ENCODE measurements at regions not wholly inside any gene's neighbourhood (a gene's known extent, or its start where the extent isn't known, plus 50 kb on each side); places are given as distances from the start of the nearest gene placed in this dataset.

DNA sequence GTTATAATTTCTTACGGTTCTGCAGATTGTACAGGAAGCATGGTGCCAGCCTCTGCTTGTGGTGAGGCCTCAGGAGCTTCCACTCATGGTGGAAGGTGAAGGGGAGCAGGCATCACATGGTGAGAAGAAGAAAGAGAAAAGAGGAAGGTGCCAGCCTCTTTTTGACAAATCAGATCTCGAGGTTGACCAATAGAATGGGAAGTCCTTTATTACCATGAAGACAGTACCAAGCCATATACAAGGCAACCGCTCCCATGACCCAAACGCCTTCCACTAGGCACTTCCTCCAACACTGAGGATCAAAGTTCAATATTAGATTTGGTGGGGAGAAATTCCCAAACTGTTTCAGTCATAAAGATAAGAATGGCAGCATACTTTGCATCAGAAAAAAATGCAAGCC lies 502.8 kb downstream of the GLRX3 start:
- no peak for DNase-seq

DNA sequence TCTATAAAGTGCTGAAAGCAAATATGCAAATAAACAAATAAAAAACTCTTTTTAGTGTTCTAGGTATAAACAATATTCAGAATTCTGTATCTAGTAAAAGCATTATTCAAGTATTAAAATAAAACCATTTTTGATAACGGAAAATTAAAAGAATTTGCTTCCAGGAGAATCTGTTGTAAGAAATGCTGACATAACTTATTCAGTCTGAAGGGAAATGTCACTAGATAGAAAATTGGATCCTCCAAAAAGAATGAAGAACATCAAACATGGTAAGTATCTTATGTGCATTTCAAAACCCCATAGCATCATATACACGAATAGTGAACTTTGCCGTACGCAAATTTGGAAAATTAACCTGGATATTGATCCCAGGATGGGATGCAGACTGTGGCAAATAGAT lies 506.7 kb downstream of the GLRX3 start:
- DNase-seq, result no peak

DNA sequence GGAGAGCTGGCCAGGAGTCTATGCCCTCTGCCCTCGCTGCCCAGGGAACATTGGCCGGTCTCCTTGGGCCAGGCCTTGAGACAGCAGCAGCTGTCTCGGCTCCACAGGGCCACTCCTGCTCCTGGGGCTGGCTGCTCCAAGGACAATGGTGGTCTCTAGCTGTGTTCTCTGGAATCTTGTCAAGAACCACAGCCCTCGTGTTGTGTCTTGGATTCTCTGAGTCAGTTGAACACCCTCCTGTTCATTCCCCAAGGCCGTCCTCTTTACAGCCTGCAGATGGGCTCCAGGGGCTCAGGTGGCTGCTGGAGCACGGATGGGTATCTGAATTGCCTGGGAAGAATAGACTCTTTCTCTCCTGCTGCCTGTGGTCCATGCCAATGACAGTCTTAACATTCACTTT lies 511.1 kb downstream of the GLRX3 start:
- DNase-seq, result no peak

DNA sequence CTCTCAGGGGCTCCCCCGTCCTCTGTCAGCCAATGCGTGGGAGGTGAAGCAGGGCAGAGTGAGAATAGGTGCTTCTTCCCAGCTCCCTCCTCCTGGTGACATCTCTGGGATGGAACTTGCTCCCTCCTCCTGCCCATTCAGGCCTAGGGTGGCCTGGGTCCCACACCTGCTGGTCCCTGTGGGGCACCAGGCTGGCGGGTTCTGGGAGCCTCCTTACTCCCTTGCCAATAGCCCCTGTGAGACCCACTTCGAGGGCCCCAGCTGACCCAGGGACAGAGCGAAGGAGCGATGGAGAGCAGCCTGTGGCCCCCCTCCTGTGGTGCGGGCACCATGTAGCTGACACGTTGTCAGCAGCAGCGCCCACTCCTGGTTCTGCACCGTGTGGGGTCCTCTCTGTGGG lies 512.6 kb downstream of the GLRX3 start:
- DNase-seq, result no peak

DNA sequence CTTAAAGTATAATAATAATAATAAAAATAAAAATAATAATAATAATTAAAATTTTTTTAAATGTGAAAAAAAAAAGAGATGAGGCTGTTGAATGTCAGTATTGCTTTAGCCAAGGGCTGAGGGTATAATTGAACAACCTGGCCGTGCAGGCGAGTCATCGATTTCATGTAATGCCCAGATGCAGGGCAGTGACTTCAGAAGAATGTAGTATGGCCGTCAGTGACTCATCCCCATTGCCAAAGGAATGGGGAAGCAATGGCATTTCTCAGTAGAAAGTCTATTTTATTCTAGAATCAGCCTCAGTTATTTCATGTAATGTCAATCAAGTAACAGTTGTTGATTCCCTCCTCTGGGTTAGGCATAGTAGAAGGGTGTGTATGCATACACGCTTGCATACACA lies 516.4 kb downstream of the GLRX3 start:
- DNase-seq, result no peak

DNA sequence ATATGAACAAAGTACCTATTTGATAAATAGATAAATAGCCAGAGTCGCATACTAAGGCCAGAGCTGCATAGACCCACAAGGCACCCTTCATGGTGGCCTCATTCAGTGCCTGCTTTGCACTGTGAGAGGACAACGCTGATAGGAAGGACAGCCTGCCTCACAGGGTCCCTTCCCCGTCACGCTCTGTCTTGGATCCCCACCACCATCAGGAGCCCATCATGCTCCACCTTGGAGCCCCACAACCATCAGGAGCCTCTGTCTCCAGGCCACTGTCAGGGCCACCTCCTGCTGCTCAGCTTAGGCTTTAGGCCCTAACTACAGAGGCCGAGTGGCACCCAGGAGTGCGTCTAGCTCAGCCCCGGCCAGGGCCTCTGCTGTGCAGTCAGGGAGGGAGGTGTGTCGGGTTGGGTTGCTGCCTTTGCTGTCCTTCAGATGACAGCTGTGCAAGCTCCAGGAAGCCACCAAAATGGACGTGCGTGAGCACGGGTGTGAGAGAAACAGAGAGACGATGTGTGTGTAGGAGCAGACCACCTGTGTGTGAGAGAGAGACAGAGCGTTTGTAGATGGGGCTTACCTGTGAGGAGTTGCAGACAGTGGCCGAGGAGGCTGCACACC lies 516.9 kb downstream of the GLRX3 start:
- DNase-seq, result no peak

DNA sequence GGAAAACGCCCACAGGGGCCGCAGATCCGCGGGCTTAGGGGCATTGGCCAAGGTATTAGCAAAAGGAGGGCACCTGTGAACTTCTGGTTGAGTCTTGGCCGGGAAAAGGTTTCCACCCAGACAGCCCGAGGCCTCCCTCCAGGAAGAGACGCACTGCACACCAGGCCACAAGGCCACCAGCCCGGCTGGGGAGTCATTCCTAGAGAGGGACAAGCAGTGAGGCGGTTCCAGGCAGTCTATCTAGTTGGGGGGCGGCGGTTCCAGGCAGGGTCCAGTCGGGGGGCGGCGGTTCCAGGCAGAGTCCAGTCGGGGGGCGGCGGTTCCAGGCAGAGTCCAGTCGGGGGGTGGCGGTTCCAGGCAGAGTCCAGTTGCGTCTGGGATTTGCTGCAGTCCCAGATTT lies 518.5 kb downstream of the GLRX3 start:
- no peak for DNase-seq

DNA sequence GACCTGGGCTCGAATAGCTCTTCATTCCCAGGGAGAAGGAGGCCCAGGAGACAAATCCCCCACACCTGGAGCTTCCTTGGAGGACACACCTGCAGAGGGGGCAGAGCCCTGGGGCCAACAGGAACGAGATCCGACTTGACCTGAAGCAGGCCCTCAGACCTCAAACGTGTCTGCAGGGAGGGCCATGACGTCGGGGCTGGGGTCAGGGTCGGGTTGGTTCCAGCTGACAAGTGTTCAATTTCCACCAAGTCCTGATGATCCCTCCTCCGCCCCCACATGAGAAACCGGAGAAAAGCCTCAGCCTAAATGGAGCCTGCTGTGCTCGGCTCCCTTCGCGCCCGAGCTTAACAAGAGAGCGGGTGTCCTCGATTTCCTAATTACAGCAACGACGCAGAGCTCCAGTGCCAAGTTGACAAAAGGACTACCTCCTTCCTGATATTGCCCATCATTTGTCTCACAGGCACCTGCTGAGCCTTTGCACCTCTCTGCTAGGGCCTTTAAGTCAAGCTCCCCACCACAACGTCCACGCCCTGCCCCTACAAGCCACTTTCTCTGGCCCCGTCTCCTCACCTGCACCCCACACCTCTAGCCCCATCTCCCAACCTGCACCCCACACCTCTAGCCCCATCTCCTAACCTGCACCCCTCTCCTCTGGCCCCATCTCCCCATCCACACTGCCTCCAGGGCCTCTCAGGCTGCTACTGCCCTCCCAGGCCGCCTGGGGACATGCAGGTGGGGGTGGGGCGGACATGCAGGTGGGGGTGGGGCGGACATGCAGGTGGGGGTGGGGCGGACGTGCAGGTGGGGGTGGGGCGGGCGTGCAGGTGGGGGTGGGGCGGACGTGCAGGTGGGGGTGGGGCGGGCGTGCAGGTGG lies 519.4 kb downstream of the GLRX3 start:
- DNase-seq, result no peak

DNA sequence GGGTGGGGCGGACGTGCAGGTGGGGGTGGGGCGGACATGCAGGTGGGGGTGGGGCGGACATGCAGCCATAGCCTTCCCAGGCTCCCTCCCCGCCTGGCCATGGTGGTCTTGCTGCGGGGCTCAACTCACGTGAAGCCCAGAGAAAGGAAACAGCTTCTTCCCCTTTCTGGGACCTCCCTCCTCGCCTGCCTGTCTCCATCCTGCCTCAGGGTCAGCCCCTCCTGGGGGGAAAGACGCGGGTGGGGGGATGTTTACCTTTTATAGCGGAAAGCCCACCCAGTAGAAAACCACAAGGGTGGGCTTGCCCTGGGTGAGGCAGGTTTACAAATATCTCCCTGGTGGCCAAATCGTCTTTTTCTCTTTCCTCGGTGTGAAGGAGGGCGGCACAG lies 520.0 kb downstream of the GLRX3 start:
- no peak for DNase-seq

DNA sequence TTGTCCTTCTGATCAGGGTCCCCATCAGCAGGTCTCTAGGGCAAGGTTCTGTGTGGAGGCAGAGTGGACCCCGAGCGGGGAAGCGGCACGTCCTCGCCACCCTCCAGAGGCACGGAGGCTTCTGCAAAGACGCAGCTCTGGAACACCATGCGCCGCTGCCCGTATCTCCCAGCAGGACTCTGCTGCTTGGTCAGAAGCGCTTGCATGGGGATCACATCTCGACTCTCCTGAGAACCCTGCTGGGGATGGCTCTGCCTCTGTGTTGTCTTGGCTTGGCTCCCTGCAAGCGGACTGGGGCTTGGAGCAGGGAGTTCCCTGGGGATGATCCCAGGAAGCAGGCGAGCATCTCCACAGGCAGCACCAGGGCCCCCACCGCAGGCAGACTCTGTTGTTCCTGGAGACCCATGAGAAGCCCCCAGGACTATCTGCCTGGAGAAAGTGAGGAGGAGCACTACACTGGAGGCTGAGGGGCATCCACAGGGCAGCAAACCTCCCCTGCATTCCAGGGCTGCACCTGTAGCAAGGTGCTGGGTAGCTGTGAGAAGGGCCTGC lies 520.5 kb downstream of the GLRX3 start:
- DNase-seq, result no peak

DNA sequence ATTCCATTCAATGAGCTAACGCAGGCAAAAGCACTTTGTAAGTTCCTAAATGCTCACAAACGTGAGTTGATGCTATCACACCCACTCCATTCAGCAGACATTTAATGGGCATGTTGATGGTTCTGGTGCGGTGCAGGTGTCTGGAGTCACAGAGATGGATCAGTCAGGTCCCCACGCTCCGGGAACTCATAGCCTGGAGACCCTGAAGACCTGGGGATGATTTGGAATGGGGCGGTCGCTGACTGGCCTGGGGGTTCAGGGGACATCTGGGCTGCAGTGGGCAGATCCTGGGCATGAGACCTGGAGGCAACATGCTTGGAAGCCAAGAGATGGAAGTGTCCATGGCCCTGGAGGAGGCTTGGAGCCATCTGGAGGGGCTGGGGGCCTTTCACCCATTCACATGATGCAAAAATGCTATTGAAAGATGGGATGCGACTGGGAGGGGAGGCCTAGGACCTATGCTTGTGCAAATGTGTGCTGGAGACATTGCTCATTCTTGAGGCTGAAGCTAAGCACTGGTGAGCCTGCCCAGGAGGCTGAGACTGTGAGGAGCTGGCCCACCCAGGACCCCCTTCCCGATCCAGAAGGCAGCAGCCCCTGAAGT lies 522.6 kb downstream of the GLRX3 start:
- no peak for DNase-seq

DNA sequence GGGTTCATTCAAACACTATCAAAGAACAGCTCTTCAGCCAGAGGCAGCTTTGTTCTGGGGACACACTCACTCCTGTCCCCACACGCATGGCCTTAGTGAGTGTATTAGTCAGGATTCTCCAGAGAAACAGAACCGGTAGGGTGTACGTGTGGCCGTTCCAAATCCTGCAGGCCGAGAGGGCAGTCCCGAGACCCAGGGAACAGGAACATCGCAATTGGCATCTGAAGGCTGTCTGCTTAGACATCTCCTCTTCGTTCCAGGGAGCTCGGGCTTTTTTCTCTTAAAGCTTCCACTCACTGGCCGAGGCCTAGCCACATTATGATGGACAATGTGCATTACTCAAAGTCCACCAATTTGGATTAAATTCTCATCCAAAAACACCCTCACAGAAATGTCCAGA lies 523.3 kb downstream of the GLRX3 start:
- no peak for DNase-seq

DNA sequence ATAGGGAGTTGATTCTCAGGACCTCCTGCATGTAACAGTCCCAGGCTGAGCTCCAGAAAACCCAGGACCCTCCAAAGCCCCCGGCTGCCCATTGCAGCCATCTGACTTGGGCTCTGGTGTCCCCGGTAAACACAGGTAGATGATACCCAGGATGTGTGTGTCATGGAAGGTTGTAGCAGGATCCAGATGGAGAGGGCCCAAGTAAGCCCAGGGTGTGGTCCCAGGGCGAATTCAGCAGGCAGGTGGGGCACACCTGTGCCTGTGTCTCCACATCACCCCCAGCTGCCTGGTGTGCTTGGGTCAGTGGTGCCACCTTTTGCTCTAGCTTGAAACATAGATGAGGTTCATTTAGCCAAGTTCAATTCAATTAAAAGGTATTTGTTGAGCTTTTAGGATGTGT lies 524.1 kb downstream of the GLRX3 start:
- no peak for DNase-seq

DNA sequence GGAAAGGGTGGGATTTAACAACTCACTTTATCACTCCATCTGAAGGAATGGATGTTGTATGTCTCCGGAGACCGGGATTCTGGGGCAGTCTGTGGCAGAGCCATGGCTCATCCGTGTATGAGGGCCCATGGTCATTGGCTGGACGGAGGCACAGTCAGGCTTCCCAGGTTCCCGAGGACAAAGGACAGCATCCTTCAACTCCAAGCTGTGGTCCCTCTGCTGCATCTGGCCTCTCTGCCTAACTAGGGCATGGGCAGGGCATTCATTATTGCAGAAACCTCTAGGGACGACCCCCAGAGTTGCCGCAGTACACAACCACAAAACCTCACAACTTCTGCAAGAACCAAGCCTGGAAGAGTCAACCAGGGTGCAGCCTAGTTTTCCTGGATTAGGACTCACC lies 525.2 kb downstream of the GLRX3 start:
- DNase-seq, result no peak

DNA sequence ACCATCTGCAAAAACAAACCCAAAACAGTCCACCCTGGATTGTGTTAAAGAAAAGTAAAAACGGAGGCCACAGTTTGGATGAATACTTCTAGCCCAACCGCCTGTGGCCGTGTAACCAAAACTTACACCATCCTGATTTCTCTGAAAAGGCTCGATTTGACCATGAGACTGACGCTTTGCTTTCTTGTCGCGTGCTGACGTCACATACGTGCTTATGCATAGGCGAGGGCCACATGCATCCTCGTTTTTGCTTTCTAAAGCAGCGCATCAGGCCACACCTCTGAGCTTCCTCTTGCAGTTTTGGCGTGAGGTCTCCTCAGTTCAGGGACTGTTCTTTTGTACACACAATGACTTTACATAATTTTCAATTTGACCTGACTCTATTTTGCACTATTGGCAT lies 526.6 kb downstream of the GLRX3 start:
- DNase-seq, result no peak

DNA sequence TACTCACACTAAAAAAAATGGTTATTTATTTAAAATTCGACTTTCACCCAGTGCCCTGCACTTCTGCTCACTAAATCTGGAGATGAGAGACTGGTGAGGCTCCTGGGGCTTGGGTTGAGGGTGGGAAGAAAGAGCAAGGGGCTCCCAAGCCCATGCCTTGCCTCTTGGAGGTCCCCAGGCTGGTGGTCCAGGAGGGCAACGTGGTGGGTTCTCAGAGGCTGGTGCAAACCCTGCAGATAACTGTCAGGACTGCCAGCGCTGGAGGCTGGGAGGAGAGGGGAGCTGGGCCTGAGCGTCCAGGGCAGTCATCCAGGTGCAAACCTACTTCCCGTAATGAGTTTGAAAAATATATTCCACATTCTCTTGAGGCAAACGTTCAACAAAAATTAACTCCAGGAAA lies 528.3 kb downstream of the GLRX3 start:
- DNase-seq, result no peak

DNA sequence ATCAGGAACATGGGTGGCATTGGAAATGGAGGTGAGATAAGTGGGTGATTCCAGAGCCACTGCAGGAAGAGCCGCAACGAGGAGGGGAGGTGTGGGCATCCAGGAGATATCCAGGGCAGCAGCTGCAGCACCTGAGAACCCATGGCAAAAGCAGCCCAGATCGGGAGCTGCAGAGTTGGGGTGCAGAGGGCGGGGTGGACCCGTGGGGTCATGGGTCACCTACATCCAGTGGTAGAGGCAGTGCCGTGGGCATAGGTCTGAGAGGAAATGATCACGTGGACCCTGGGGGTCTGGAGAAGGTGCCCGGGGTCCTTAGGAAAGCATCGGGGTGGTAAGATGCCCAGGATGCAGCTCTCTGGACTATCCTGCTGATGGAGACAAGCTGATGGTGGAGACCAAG lies 530.0 kb downstream of the GLRX3 start:
- DNase-seq, result no peak

DNA sequence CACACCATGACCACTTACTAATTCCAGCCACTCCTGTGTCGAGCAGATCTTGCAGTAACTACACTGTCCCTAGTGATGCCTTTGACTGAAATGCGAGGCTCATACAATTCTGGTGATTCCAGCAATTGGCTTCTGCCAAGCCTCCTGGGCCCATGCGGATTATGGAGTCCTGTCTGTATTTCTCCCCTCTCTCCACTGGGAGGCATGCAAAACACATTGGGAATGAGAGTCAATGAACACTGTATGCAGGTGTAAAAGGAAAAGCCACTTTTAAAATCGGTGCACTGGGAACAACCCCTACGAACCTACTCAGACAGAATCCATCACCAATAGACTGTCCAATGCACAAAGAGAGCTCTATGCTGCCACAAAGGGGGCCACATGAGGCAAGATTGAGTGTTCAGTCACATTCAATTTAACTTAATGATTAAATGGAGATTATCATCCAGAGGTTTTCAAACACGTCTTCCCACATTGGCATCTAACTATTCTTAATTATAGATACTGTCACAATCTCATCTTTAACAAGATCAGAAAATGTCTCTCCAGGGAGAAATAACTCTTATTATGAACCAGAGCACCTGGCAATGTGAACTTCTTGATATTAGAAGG lies 550.6 kb downstream of the GLRX3 start:
- DNase-seq, result no peak

DNA sequence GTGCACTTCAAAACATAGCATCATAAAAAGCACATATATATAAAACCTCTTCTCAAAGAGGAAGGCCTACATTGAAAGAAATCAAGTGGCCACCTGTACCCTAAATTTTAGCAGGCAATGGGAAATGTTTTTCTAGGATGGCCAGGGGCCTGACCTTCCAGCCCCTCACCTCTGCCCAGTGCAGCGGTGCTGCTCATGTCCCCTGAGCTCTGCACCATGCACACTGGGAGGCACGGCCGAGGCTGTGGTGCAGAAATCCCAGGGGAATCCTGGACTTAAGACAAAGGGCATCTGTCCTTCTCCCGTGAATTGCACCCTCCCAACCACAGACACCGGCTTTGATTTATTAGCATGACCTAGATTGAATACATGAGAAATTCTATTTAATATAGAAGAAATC lies 551.4 kb downstream of the GLRX3 start:
- DNase-seq, result no peak

DNA sequence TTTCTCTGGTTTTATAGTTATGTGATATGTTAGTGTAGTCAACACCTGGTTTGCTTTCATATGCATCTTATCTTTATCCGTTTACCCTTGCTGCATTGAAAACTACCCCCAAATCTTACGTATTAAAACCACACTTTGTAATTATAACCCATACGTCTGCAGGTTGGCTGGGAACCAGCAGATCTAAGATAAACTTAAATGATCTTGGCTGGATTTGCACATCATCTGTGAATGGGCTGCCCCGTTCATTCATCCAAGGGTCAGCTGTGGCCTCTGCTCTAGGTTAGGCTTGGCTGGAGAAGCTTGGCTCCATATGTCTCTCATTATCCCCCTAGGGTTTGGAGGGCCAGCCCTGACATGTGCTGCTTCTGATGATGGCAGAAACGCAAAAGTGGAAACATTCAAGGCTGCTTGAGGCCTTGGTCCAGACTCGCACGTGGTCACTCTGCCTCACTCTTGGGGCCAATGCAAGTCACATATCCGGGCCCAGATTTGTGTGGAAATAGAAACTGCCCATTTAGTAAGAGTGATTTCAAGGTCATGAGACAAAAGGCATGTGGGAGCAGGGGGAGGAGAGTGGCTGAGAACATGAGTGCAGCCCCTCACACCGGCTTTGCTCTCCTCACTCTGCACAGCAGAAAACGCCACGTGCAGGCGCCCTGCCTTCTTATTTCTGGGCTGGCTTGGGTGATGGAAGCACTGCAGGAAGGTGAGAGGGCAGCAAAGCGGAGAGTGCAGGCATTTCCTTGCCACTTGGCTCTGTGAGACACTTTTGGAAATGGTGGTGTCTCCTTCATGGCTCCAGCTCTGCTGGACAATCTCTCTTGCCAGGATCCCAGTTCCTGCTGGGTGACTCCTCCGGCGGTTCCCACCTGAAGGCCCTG lies 553.8 kb downstream of the GLRX3 start:
- no peak for DNase-seq

DNA sequence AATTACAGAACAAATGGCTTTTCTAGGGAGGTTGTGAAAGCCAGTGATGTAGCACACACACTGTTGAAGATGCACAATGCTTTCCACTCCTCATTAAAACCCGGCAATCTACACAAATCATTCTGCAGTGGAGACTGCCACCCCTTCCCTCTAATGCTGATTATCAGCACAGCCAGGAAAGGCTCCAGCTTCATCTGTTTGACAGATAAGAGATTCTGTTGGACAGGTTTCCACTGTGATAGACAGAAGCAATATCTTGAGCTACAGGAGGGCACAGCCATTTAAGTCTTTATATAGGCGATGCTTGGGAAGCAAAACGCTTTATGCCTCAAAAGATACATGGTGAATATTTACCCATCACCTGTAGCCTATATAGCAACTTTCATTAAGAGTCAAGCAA lies 555.6 kb downstream of the GLRX3 start:
- no peak for DNase-seq

DNA sequence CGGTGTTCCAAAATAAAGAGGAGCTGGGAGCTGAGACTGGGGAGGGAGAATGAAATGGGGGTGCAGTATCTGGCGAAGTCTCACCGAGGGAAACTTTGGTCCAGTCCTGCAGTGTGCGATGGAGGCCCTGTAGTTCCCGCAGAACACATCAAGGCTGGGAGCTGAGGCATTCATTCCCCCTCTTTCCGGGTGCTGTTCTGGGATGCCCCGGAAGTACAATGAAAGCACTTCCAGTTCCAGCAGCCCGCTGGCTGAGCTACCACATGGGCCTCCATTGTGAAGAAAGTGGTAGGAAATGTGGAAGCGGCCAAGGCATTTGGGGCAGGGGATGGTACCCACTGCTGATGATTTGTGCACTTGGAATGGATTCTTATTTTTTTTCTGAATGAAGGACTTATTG lies 560.7 kb downstream of the GLRX3 start:
- no peak for DNase-seq
